Ishikawa (cell line): ENCODE measurements at regions not wholly inside any gene's neighbourhood (a gene's known extent, or its start where the extent isn't known, plus 50 kb on each side); places are given as distances from the start of the nearest gene placed in this dataset.

ENCODE experiments used
- CEBPB ChIP-seq: IDR thresholded peaks from 2 replicates; pipeline ENCODE4 v1.6.1; 2012
- CREB1 ChIP-seq: IDR thresholded peaks from 2 replicates; pipeline ENCODE4 v1.6.1; 2012; ENCODE audit warnings: low read depth
- EGR1 ChIP-seq: IDR thresholded peaks from 2 replicates; pipeline ENCODE4 v1.6.1; 2012
- EP300 ChIP-seq: IDR thresholded peaks from 2 replicates; pipeline ENCODE4 v1.6.1; 2012; ENCODE audit warnings: borderline replicate concordance
- FOXM1 ChIP-seq: IDR thresholded peaks from 2 replicates; pipeline ENCODE4 v1.6.1; 2012; ENCODE audit warnings: low read depth, borderline replicate concordance
- NFIC ChIP-seq: IDR thresholded peaks from 2 replicates; pipeline ENCODE4 v1.6.1; 2012
- RAD21 ChIP-seq: IDR thresholded peaks from 2 replicates; pipeline ENCODE4 v1.6.1; 2012; ENCODE audit warnings: low read depth
- TAF1 ChIP-seq: IDR thresholded peaks from 2 replicates; pipeline ENCODE4 v1.6.1; 2012; ENCODE audit warnings: low read depth, mild to moderate bottlenecking
- TCF12 ChIP-seq: IDR thresholded peaks from 2 replicates; pipeline ENCODE4 v1.6.1; 2012; ENCODE audit warnings: low read depth
- TEAD4 ChIP-seq: IDR thresholded peaks from 2 replicates; pipeline ENCODE4 v1.6.1; 2012
- YY1 ChIP-seq: IDR thresholded peaks from 2 replicates; pipeline ENCODE4 v1.6.1; 2012; ENCODE audit warnings: low read depth
- ZBTB7A ChIP-seq: IDR thresholded peaks from 2 replicates; pipeline ENCODE4 v1.6.1; 2012; ENCODE audit warnings: low read depth
- TF ChIP-seq, protein P1 (sequence below): IDR thresholded peaks from 2 replicates; pipeline ENCODE4 v1.6.1; 2012
- TF ChIP-seq, protein P2 (sequence below): IDR thresholded peaks from 2 replicates; pipeline ENCODE4 v1.6.1; 2012; ENCODE audit warnings: low read depth, mild to moderate bottlenecking
- TF ChIP-seq, protein P3 (sequence below): IDR thresholded peaks from 2 replicates; pipeline ENCODE4 v1.6.1; 2012

DNA sequence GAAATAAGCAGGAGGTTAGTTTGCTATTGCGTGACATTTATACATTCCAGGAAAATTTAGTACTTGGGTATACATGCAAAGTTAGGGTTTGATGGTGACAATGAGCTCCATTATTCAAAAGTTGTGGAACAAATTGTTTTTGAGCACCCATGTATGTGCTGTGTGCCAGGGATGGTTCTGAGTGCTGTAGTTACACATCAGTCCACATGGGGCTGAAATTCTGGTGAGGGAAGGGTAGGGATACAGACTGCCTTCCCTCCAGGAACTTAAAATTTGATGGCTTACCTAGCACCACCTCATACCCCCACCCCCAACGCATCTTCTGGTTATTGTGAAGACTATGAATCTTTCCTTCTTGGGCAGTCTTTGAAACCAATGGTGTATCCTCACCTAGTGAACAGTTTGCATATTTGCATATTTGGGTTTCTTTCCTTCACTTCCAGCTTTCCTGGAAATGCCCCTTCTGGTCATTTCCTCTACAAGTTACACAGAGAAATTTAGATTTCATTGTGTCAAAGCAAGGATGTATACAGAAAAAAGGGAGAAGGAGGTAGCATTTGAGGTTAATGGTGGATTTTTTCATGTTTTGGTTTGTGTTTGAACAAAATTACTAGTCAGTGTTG lies 222.0 kb upstream of the IL12A start:
- TF ChIP-seq EGR1 (no peak), EP300 (no peak), YY1 (no peak), RAD21 (peak; percentile 20; the same call in 1 of the 2 replicates)

DNA sequence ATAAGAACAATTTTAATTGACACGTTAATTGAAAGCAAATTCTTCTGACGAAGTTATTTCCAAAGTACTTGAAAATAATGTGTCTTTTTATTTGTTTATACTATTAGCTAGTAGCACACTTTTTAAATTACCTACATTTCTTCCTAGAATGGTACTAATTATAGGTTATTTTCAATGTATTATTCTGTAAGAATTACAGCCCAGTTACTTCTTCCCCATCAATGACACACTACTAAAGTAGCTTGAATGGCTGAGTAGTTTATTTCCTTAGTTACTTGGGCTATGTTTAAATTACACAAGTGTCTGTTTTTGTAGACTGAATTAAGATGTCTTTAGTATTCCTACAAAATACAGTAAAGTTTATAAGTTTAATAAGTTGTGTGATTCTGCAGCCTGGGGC lies 217.6 kb upstream of the IL12A start:
- TF ChIP-seq CREB1 (no peak), EGR1 (no peak), TEAD4 (no peak), EP300 (no peak), TCF12 (no peak)
- TF ChIP-seq, protein P1, sequence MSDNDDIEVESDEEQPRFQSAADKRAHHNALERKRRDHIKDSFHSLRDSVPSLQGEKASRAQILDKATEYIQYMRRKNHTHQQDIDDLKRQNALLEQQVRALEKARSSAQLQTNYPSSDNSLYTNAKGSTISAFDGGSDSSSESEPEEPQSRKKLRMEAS: no peak
- TF ChIP-seq, protein P2, sequence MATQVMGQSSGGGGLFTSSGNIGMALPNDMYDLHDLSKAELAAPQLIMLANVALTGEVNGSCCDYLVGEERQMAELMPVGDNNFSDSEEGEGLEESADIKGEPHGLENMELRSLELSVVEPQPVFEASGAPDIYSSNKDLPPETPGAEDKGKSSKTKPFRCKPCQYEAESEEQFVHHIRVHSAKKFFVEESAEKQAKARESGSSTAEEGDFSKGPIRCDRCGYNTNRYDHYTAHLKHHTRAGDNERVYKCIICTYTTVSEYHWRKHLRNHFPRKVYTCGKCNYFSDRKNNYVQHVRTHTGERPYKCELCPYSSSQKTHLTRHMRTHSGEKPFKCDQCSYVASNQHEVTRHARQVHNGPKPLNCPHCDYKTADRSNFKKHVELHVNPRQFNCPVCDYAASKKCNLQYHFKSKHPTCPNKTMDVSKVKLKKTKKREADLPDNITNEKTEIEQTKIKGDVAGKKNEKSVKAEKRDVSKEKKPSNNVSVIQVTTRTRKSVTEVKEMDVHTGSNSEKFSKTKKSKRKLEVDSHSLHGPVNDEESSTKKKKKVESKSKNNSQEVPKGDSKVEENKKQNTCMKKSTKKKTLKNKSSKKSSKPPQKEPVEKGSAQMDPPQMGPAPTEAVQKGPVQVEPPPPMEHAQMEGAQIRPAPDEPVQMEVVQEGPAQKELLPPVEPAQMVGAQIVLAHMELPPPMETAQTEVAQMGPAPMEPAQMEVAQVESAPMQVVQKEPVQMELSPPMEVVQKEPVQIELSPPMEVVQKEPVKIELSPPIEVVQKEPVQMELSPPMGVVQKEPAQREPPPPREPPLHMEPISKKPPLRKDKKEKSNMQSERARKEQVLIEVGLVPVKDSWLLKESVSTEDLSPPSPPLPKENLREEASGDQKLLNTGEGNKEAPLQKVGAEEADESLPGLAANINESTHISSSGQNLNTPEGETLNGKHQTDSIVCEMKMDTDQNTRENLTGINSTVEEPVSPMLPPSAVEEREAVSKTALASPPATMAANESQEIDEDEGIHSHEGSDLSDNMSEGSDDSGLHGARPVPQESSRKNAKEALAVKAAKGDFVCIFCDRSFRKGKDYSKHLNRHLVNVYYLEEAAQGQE: no peak
- TF ChIP-seq, protein P3, sequence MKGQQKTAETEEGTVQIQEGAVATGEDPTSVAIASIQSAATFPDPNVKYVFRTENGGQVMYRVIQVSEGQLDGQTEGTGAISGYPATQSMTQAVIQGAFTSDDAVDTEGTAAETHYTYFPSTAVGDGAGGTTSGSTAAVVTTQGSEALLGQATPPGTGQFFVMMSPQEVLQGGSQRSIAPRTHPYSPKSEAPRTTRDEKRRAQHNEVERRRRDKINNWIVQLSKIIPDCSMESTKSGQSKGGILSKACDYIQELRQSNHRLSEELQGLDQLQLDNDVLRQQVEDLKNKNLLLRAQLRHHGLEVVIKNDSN: no peak

DNA sequence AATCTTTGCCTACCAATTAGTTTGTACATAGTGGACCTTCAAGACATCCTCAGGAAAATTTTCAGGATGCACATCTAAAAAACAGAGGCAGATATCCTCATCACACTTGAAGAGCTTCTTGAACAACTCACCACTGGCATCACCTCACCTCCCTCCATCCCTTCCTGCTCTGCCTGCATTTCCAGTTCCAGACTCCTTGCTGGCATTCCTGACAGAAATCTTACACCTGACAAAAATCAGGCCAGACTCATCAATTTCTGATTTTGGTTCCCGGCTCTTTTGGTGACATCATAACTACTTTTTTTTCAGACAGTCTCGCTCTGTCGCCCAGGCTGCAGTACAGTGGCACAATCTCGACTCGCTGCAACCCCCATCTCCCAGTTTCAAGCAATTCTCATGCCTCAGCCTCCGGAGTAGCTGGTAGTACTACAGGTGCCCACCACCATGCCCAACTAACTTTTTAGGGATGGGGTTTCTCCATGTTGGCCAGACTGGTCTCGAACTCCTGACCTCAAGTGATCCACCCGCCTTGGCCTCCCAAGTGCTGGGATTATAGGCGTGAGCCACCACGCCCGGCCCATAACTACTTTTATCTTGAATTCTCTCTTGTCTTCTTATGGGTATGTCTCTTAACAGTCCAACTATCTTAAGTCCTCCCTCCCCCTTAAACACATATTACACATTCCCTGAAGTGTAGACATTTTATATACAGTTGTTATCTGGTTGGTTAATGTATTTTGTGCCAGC lies 216.6 kb upstream of the IL12A start:
- TF ChIP-seq, protein P2: no peak

DNA sequence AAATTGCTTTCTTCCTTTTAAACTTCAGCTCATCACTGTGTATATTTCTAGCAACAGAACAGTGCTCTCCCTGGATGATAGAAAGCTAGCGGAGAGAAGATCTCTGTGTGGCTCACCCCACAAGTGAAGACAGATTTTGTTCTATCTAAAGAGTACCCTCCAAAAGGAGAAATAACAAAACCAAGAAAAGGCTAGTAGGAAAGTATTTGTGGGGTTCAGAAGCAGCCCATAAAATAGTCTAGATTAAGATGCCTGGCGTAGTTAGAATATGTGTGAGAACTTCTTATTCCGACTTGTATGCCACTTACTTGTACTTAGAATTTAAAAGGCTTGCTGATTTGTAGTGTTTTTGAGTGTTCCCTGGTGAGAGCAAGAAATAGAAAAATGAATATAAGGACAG lies 214.9 kb upstream of the IL12A start:
- TF ChIP-seq RAD21: no peak

DNA sequence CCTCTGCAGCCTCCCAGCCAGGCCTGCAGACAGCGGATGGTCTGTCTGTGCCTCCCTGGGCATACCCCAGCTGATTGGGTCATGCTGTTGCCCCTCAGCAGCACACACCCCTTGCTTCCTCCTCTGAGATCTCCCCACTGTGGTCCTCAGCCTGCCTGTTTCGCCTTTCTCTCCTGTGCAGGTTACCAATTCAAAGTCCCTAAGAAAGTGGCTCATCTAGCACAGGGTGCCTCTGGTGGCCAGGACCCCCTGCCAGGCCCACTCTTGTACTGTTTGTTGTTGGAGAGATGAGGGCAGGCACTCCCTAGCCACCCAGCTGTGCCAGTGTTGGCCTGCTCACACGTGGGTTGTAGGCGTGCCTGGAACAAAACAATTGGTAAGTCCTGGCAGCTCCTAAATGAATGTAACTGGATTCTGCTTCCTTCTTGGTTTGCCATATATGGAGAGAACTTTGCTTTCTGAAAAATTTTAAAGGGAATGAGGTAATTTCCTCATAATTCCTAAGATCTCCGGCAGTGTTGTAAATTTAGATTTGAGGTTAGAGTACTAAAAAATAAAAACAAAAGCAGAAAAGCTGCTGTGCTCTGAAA lies 213.2 kb upstream of the IL12A start:
- TF ChIP-seq ZBTB7A (0 out of 2 replicates have a peak, but pooled peaks have one; percentile 64), TEAD4 (peak; percentile 54), TAF1 (no peak), CEBPB (peak; percentile 33; the same call in 1 of the 2 replicates), CREB1 (no peak), FOXM1 (peak; percentile 80; the same call in 1 of the 2 replicates), EP300 (peak; percentile 83), TCF12 (peak; percentile 85), YY1 (no peak), EGR1 (no peak; the same call in 1 of the 2 replicates), RAD21 (peak; percentile 29; the same call in 1 of the 2 replicates), NFIC (peak; percentile 74)
- TF ChIP-seq, protein P3: peak; percentile 81
- TF ChIP-seq, protein P1: peak; percentile 94
- TF ChIP-seq, protein P2: no peak
